MM.1S (cell line): ENCODE measurements at regions not wholly inside any gene's neighbourhood (a gene's known extent, or its start where the extent isn't known, plus 50 kb on each side); places are given as distances from the start of the nearest gene placed in this dataset.

Experiments
- CTCF ChIP-seq: fragments of 300-600 bp; sonication (generic); IDR thresholded peaks from 2 replicates; pipeline ENCODE4 v1.5.1; 2016; ENCODE audit warnings: antibody characterized with exemption, low read length, mixed read lengths
- EZH2 ChIP-seq: fragments of 300-600 bp; sonication (generic); optimal IDR thresholded peaks from 2 replicates; pipeline ENCODE3; 2017; ENCODE audit warnings: low read depth, mild to moderate bottlenecking, antibody characterized with exemption, low read length, mixed read lengths

GRCh38 chr4:77415689-77416088 lies 189.9 kb upstream of the CXCL13 start:
- TF ChIP-seq CTCF = no peak
- no peak for TF ChIP-seq EZH2
